PC-9 (cell line): ENCODE measurements at regions not wholly inside any gene's neighbourhood (a gene's known extent, or its start where the extent isn't known, plus 50 kb on each side); places are given as distances from the start of the nearest gene placed in this dataset.

Experiments used
- BruUV-seq: library from RNA; stranded (reverse); fragments of 400-500 nt; replicated peaks from 2 replicates; lab custom pipeline; 2021; lab: Mats Ljungman, UMichigan
- CTCF ChIA-PET: fragments of 300-600 bp; sonication (Branson Sonifier 250); formaldehyde crosslinking; loops from one replicate; lab custom pipeline; 2022; ENCODE audit warnings: antibody characterized with exemption; lab: Charles Lee
- POLR2A ChIA-PET: fragments of 300-600 bp; sonication (Branson Sonifier 250); formaldehyde crosslinking; loops from one replicate; lab custom pipeline; 2022; ENCODE audit warnings: antibody characterized with exemption; ENCODE audit not compliant: unreplicated experiment; lab: Charles Lee
- DNase-seq, 2 experiments: peaks; one replicate each; pipeline versions ENCODE4 v3.0.0 to v3.0.0-alpha.2; 2015 to 2022; ENCODE audit warnings: mixed read lengths in 1 of 2
- H2AFZ ChIP-seq: fragments of 200-600 bp; sonication (generic); 2 replicates; pipeline ENCODE4 v1.8.1; 2017; ENCODE audit warnings: antibody characterized with exemption
- H3F3A ChIP-seq: fragments of 200-600 bp; sonication (generic); 2 replicates; pipeline ENCODE4 v1.8.1; 2017; ENCODE audit warnings: antibody characterized with exemption, mild to moderate bottlenecking, low read depth; ENCODE audit not compliant: insufficient read depth
- H3K27ac ChIP-seq: fragments of 200-600 bp; sonication (generic); 2 replicates; pipeline ENCODE4 v1.6.1; 2016; ENCODE audit warnings: mixed run types
- H3K27me3 ChIP-seq: fragments of 200-600 bp; sonication (generic); 2 replicates; pipeline ENCODE4 v1.6.1; 2016; ENCODE audit warnings: low read depth, mixed run types; ENCODE audit not compliant: insufficient read depth
- H3K36me3 ChIP-seq: fragments of 200-600 bp; sonication (generic); 2 replicates; pipeline ENCODE4 v1.6.1; 2016; ENCODE audit warnings: low read depth, mixed run types
- H3K4me1 ChIP-seq: fragments of 200-600 bp; sonication (generic); replicated peaks from 2 replicates; pipeline ENCODE4 v1.6.1; 2016; ENCODE audit warnings: mixed run types; ENCODE audit not compliant: insufficient read depth
- H3K4me2 ChIP-seq: fragments of 200-600 bp; sonication (generic); 2 replicates; pipeline ENCODE4 v1.6.1; 2017; ENCODE audit warnings: mixed run types
- H3K4me3 ChIP-seq: fragments of 200-600 bp; sonication (generic); 2 replicates; pipeline ENCODE4 v1.6.1; 2016; ENCODE audit warnings: mixed run types
- H3K79me2 ChIP-seq: fragments of 200-600 bp; sonication (generic); 2 replicates; pipeline ENCODE4 v1.6.1; 2017; ENCODE audit warnings: low read depth, mixed run types
- H3K9me2 ChIP-seq: fragments of 200-600 bp; sonication (generic); 2 replicates; pipeline ENCODE4 v1.8.1; 2017; ENCODE audit warnings: mild to moderate bottlenecking; ENCODE audit not compliant: insufficient read depth
- H3K9me3 ChIP-seq: fragments of 200-600 bp; sonication (generic); 2 replicates; pipeline ENCODE4 v1.8.1; 2016; ENCODE audit warnings: low read depth; ENCODE audit not compliant: insufficient read depth
- H4K20me1 ChIP-seq: fragments of 200-600 bp; sonication (generic); 2 replicates; pipeline ENCODE4 v1.8.1; 2017; ENCODE audit not compliant: insufficient read depth
- EZH2 ChIP-seq: fragments of 200-600 bp; sonication (generic); IDR thresholded peaks from 2 replicates; pipeline ENCODE4 v1.8.0; 2017; ENCODE audit warnings: antibody characterized with exemption, low read depth
- intact Hi-C: fragments of 100-400 bp; cut with micrococcal nuclease; formaldehyde crosslinking; loops from one replicate; pipeline ENCODE4 v1.10.0; 2022; ENCODE audit not compliant: unreplicated experiment
- TF ChIP-seq, protein P1 (sequence below): fragments of 200-600 bp; sonication (generic); conservative IDR thresholded peaks from 2 replicates; pipeline ENCODE4 v1.6.1; 2017; ENCODE audit warnings: mixed run types, antibody characterized with exemption, mild to moderate bottlenecking, moderate library complexity

DNA sequence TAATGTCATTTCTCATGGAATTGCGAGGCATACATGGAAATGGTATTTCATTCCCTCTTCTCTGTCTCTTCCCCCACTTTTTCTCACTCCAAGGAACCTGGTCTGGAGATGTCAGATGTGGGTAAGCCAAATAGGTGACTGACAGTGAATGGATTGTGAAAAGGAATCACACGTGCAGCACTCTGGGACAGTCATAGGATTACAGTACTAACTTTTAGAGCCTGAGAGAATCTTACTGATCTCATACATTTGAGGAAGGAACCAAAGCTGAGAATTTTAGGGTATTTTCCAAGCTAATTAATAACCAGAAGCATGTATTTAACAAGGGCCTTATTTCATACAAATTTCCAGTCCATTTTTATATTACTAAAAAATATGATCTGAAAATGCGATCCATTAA lies 58.1 kb upstream of the ERBB4 start:
- Histone ChIP-seq H3K9me2 (no peaks in the 10 kb centered on the region), H3K4me2 (no peak overlapping the region), H3K4me3 (no peak overlapping the region), H3K27ac (no peak overlapping the region), H3K4me1 (no peaks in the 10 kb centered on the region), H3F3A (no peaks in the 10 kb centered on the region), H3K27me3 (no peaks in the 10 kb centered on the region), H2AFZ (no peak overlapping the region), H3K36me3 (no peaks in the 10 kb centered on the region), H3K79me2 (no peaks in the 10 kb centered on the region), H4K20me1 (no peaks in the 10 kb centered on the region), H3K9me3 (no peaks in the 10 kb centered on the region)
- BruUV-seq = no TSS peak
- intact Hi-C loops = loop anchor here (5.0 kb wide), 2 partner anchors 76 to 556 kb away; partner anchors contain the start of gene IKZF2
- TF ChIP-seq, protein P1, sequence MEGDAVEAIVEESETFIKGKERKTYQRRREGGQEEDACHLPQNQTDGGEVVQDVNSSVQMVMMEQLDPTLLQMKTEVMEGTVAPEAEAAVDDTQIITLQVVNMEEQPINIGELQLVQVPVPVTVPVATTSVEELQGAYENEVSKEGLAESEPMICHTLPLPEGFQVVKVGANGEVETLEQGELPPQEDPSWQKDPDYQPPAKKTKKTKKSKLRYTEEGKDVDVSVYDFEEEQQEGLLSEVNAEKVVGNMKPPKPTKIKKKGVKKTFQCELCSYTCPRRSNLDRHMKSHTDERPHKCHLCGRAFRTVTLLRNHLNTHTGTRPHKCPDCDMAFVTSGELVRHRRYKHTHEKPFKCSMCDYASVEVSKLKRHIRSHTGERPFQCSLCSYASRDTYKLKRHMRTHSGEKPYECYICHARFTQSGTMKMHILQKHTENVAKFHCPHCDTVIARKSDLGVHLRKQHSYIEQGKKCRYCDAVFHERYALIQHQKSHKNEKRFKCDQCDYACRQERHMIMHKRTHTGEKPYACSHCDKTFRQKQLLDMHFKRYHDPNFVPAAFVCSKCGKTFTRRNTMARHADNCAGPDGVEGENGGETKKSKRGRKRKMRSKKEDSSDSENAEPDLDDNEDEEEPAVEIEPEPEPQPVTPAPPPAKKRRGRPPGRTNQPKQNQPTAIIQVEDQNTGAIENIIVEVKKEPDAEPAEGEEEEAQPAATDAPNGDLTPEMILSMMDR = no peak
- TF ChIP-seq EZH2 = no peak
- DNase-seq = no peak
- ChIA-PET POLR2A (no interaction called here), CTCF (no interaction called here)

GRCh38 chr2:212596276-212596675 lies 57.7 kb upstream of the ERBB4 start:
- no TSS peak for BruUV-seq
- Histone ChIP-seq H3K9me3 (no peaks in the 10 kb centered on the region), H3K79me2 (no peaks in the 10 kb centered on the region), H3K4me3 (no peak overlapping the region), H3K9me2 (no peaks in the 10 kb centered on the region), H4K20me1 (no peaks in the 10 kb centered on the region), H3K4me2 (no peak overlapping the region), H3F3A (no peaks in the 10 kb centered on the region), H3K27me3 (no peaks in the 10 kb centered on the region), H3K4me1 (no peaks in the 10 kb centered on the region), H3K27ac (no peak overlapping the region), H2AFZ (no peak overlapping the region), H3K36me3 (no peaks in the 10 kb centered on the region)
- CTCF ChIA-PET = no interaction called here
- no peak for DNase-seq
- TF ChIP-seq, protein P1 = no peak
- TF ChIP-seq EZH2 = no peak
- POLR2A ChIA-PET = no interaction called here
- intact Hi-C loops = loop anchor here (5.0 kb wide), 2 partner anchors 76 to 556 kb away; partner anchors contain the start of gene IKZF2

DNA sequence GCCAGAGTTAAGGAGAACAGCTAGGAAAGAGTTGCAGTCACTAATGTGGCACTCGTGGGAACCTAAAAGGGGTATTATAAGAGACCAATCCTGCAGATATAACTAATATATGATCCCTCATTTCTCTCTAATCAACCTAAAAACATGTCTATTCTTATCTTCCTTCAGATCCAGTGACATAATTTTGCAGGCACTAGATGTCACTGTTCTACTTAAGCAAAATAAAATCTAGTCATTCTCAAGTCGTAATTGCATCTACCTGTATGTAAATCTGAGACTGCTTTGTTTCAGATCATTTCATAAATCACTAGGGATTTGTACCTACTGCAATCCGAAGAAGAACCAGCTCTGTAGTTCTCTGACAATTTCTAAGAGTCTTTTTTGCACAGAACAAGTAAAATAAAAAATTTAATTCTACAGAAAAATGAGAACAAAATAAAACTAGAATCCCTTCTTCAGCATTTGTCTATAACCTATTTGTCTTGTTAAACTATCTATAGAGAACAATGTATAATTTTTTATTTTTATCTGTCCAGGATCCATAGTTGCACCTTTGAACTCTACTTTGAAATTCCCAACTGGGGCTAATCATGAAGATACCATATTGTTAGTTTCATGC lies 56.5 kb upstream of the ERBB4 start:
- BruUV-seq = no TSS peak
- Histone ChIP-seq H3K79me2 (no peaks in the 10 kb centered on the region), H3K4me1 (no peaks in the 10 kb centered on the region), H3K27ac (no peak overlapping the region), H3K4me2 (0 out of 2 replicates have a peak overlapping the region, but pooled peaks have one; percentile 36), H3K9me2 (no peaks in the 10 kb centered on the region), H3K9me3 (no peaks in the 10 kb centered on the region), H3K4me3 (no peak overlapping the region), H3F3A (no peaks in the 10 kb centered on the region), H4K20me1 (no peaks in the 10 kb centered on the region), H2AFZ (0 out of 2 replicates have a peak overlapping the region, but pooled peaks have one; percentile 46), H3K27me3 (no peaks in the 10 kb centered on the region), H3K36me3 (no peaks in the 10 kb centered on the region)
- CTCF ChIA-PET = no interaction called here
- POLR2A ChIA-PET = no interaction called here
- no peak for DNase-seq
- no peak for TF ChIP-seq EZH2
- TF ChIP-seq, protein P1 = peak; percentile 56
- intact Hi-C loops = loop anchor here (5.0 kb wide), 2 partner anchors 77 to 557 kb away; partner anchors contain the start of gene IKZF2
